Liver (tissue), 8 donors: ENCODE measurements at regions not wholly inside any gene's neighbourhood (a gene's known extent, or its start where the extent isn't known, plus 50 kb on each side); places are given as distances from the start of the nearest gene placed in this dataset.

ENCODE experiments used
- DNase-seq: peaks from one replicate; pipeline ENCODE4 v3.0.0-alpha.2; 2017; ENCODE audit warnings: low spot score
- H3K27ac ChIP-seq, 2 donors: one replicate each; pipeline ENCODE4 v1.7.0; 2013; ENCODE audit warnings: inconsistent platforms in 2 of 2, low read length in 2 of 2, control low read depth in 1 of 2, low read depth in 1 of 2, mild to moderate bottlenecking in 1 of 2
- H3K27me3 ChIP-seq, 4 donors: one replicate each; pipeline versions ENCODE4 v1.6.1 to v1.7.0; 2013; ENCODE audit warnings: low read length in 3 of 4, inconsistent platforms in 1 of 4, mild to moderate bottlenecking in 1 of 4, moderate library complexity in 1 of 4; ENCODE audit not compliant: control insufficient read depth in 4 of 4, insufficient read depth in 4 of 4
- H3K36me3 ChIP-seq, 4 donors: one replicate each; pipeline versions ENCODE4 v1.6.1 to v1.7.0; 2013; ENCODE audit warnings: low read length in 3 of 4, mild to moderate bottlenecking in 3 of 4, low read depth in 1 of 4, moderate library complexity in 1 of 4; ENCODE audit not compliant: control insufficient read depth in 4 of 4, insufficient read depth in 3 of 4
- H3K4me1 ChIP-seq, 4 donors: one replicate each; pipeline versions ENCODE4 v1.6.1 to v1.7.0; 2013; ENCODE audit warnings: low read length in 3 of 4, mild to moderate bottlenecking in 3 of 4, moderate library complexity in 1 of 4; ENCODE audit not compliant: control insufficient read depth in 4 of 4, insufficient read depth in 4 of 4
- H3K4me3 ChIP-seq, 3 donors: one replicate each; pipeline versions ENCODE4 v1.6.1 to v1.7.0; 2013; ENCODE audit warnings: low read length in 3 of 3, control low read depth in 1 of 3, low read depth in 1 of 3, mild to moderate bottlenecking in 1 of 3
- H3K9ac ChIP-seq, 2 donors: one replicate each; pipeline ENCODE4 v1.7.0; 2013; ENCODE audit warnings: low read length in 2 of 2, mild to moderate bottlenecking in 2 of 2, moderate library complexity in 2 of 2, control low read depth in 1 of 2, low read depth in 1 of 2
- H3K9me3 ChIP-seq, 4 donors: one replicate each; pipeline versions ENCODE4 v1.6.1 to v1.7.0; 2013; ENCODE audit warnings: low read length in 3 of 4; ENCODE audit not compliant: control insufficient read depth in 4 of 4
- ATF3 ChIP-seq: IDR thresholded peaks from 2 replicates; pipeline ENCODE4 v1.6.1; 2016; ENCODE audit warnings: antibody characterized with exemption
- CTCF ChIP-seq: fragments of 150-350 bp; IDR thresholded peaks from 2 replicates; pipeline ENCODE4 v1.5.1; 2017; ENCODE audit warnings: improper control_type of control experiment, low read depth, low read length; ENCODE audit not compliant: missing input control
- EGR1 ChIP-seq, 2 donors: IDR thresholded peaks; 2 replicates each; pipeline ENCODE4 v1.6.1; 2016 to 2018; ENCODE audit warnings: antibody characterized with exemption in 2 of 2, low read depth in 2 of 2
- FOXA1 ChIP-seq: IDR thresholded peaks from 2 replicates; pipeline ENCODE4 v1.6.1; 2016; ENCODE audit warnings: antibody characterized with exemption
- FOXA2 ChIP-seq: IDR thresholded peaks from 2 replicates; pipeline ENCODE4 v1.6.1; 2016; ENCODE audit warnings: antibody characterized with exemption
- GABPA ChIP-seq, 2 donors: IDR thresholded peaks in 1 of 2; conservative IDR thresholded peaks in 1 of 2; 2 replicates each; pipeline ENCODE4 v1.6.1; 2016; ENCODE audit warnings: antibody characterized with exemption in 2 of 2, mild to moderate bottlenecking in 1 of 2, moderate library complexity in 1 of 2
- HNF4A ChIP-seq, 2 donors: conservative IDR thresholded peaks; 2 replicates each; pipeline ENCODE4 v1.6.1; 2016; ENCODE audit warnings: antibody characterized with exemption in 2 of 2, mild to moderate bottlenecking in 2 of 2
- HNF4G ChIP-seq: IDR thresholded peaks from 2 replicates; pipeline ENCODE4 v1.6.1; 2016; ENCODE audit warnings: antibody characterized with exemption
- JUND ChIP-seq, 2 donors: IDR thresholded peaks; 2 replicates each; pipeline ENCODE4 v1.6.1; 2016; ENCODE audit warnings: antibody characterized with exemption in 2 of 2
- MAX ChIP-seq: IDR thresholded peaks from 2 replicates; pipeline ENCODE4 v1.6.1; 2016; ENCODE audit warnings: antibody characterized with exemption
- NR2F2 ChIP-seq: IDR thresholded peaks from 2 replicates; pipeline ENCODE4 v1.6.1; 2016; ENCODE audit warnings: antibody characterized with exemption
- RAD21 ChIP-seq, 2 donors: IDR thresholded peaks; 2 replicates each; pipeline ENCODE4 v1.6.1; 2016; ENCODE audit warnings: antibody characterized with exemption in 2 of 2, mild to moderate bottlenecking in 2 of 2
- REST ChIP-seq: IDR thresholded peaks from 2 replicates; pipeline ENCODE4 v1.6.1; 2016; ENCODE audit warnings: antibody characterized with exemption, mild to moderate bottlenecking
- SP1 ChIP-seq: IDR thresholded peaks from 2 replicates; pipeline ENCODE4 v1.6.1; 2018; ENCODE audit warnings: antibody characterized with exemption, mild to moderate bottlenecking
- TAF1 ChIP-seq: conservative IDR thresholded peaks from 2 replicates; pipeline ENCODE4 v1.6.1; 2016; ENCODE audit warnings: antibody characterized with exemption, mild to moderate bottlenecking
- YY1 ChIP-seq: IDR thresholded peaks from 2 replicates; pipeline ENCODE4 v1.6.1; 2016; ENCODE audit warnings: antibody characterized with exemption, mild to moderate bottlenecking
- WGBS: extraction: QIAGEN DNeasy Blood & Tissue Kit; methylation state at CpG from one replicate; pipeline ENCODE4 v1.1.7; 2013; 5-methylcytosine and 5-hydroxymethylcytosine counted together
- TF ChIP-seq, protein P1 (sequence below): IDR thresholded peaks from 2 replicates; pipeline ENCODE4 v1.6.1; 2016; ENCODE audit warnings: antibody characterized with exemption
- donor health status: healthy.
- donor health status: healthy.
- donor health status: healthy.
- donor health status: healthy.
- donor health status: healthy.

- H3K9ac ChIP-seq, result no peak overlapping the region
- no peak for DNase-seq
- H3K4me3 ChIP-seq, result no peak overlapping the region
- H3K9me3 ChIP-seq, result no peaks in the 10 kb centered on the region
- no peaks in the 10 kb centered on the region for H3K27me3 ChIP-seq
- TF ChIP-seq HNF4A (conservative IDR thresholded peaks at IDR 0.05), result no peak
- no peak for TF ChIP-seq ATF3
- TF ChIP-seq FOXA2, result no peak
- TF ChIP-seq HNF4G, result no peak
- TF ChIP-seq MAX, result no peak
- no peak for TF ChIP-seq SP1
- no peak for TF ChIP-seq YY1
- no peak for TF ChIP-seq JUND (IDR thresholded peaks at IDR 0.05)
- TF ChIP-seq CTCF, result no peak
- TF ChIP-seq GABPA (IDR thresholded peaks at IDR 0.05 in 1 of 2, conservative IDR thresholded peaks at IDR 0.05 in 1 of 2), result no peak
- no peak for TF ChIP-seq RAD21 (IDR thresholded peaks at IDR 0.05)
- no peak for TF ChIP-seq FOXA1
- TF ChIP-seq, protein P1, sequence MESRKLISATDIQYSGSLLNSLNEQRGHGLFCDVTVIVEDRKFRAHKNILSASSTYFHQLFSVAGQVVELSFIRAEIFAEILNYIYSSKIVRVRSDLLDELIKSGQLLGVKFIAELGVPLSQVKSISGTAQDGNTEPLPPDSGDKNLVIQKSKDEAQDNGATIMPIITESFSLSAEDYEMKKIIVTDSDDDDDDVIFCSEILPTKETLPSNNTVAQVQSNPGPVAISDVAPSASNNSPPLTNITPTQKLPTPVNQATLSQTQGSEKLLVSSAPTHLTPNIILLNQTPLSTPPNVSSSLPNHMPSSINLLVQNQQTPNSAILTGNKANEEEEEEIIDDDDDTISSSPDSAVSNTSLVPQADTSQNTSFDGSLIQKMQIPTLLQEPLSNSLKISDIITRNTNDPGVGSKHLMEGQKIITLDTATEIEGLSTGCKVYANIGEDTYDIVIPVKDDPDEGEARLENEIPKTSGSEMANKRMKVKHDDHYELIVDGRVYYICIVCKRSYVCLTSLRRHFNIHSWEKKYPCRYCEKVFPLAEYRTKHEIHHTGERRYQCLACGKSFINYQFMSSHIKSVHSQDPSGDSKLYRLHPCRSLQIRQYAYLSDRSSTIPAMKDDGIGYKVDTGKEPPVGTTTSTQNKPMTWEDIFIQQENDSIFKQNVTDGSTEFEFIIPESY, result no peak
- H3K4me1 ChIP-seq, result no peaks in the 10 kb centered on the region
- no peak overlapping the region for H3K27ac ChIP-seq
- H3K36me3 ChIP-seq, result no peaks in the 10 kb centered on the region
- WGBS, result 57% methylated on average over 1 of the region's 1 CpG
Observed at GRCh38 chrX:118182025-118182424, 65.4 kb upstream of the KLHL13 start.

DNA sequence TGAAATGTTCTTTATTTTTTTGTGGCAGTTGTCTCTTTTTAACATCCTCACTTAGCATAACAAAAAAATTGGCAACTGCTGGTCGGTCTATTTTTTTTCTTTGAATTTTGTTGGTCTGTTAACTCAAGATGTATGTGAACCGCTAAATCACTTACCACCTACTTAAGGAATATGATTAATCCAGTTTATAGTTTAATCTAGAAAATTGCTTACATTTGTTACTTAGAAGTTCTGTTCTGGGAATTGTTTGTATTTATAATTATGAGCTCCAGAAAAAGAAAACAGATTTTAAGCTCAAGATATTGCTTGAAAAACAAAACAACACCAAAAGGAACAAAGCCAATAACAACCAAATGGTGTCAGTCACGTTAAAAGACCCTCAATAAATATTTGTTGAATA, 66.1 kb upstream of the KLHL13 start:
- no peaks in the 10 kb centered on the region for H3K27me3 ChIP-seq
- H3K9me3 ChIP-seq, result no peaks in the 10 kb centered on the region
- TF ChIP-seq RAD21 (IDR thresholded peaks at IDR 0.05) (no peak), TAF1 (no peak), CTCF (no peak), JUND (IDR thresholded peaks at IDR 0.05) (no peak), YY1 (no peak), SP1 (no peak), ATF3 (no peak), MAX (no peak), NR2F2 (no peak), HNF4A (conservative IDR thresholded peaks at IDR 0.05) (no peak), REST (no peak), FOXA2 (no peak), FOXA1 (no peak), EGR1 (IDR thresholded peaks at IDR 0.05; ENCODE audit: low read depth in 2 of 2) (no peak)
- TF ChIP-seq, protein P1, result no peak
- no peaks in the 10 kb centered on the region for H3K36me3 ChIP-seq
- H3K27ac ChIP-seq, result no peak overlapping the region
- no peaks in the 10 kb centered on the region for H3K4me1 ChIP-seq
- H3K9ac ChIP-seq, result no peak overlapping the region
- no peak overlapping the region for H3K4me3 ChIP-seq
- DNase-seq, result no peak
- 70% methylated on average over 3 of the region's 3 CpGs for WGBS
